Posterior vena cava (tissue), 2 donors: ENCODE measurements at regions not wholly inside any gene's neighbourhood (a gene's known extent, or its start where the extent isn't known, plus 50 kb on each side); places are given as distances from the start of the nearest gene placed in this dataset.

ENCODE experiments used
- DNase-seq: peaks from one replicate; pipeline ENCODE4 v3.0.0-alpha.2; 2020; ENCODE audit warnings: low spot score
- intact Hi-C, 2 donors: fragments of 100-400 bp; cut with DNase I; formaldehyde crosslinking; loops; one replicate each; pipeline versions ENCODE4 v1.14.1 to v1.14.2; 2022 to 2023
- donor health status: DM: yes; HTN: yes; CAD: no.
- donor health status: DM: yes; HTN: yes; CAD: no.

GRCh38 chr3:70120357-70120966, 120.9 kb downstream of the SAMMSON start:
- DNase-seq, result peak; percentile 89
- intact Hi-C loops, result no loop called here

GRCh38 chr3:70127192-70127591, 127.7 kb downstream of the SAMMSON start:
- intact Hi-C loops, result no loop called here
- DNase-seq, result no peak

- no peak for DNase-seq
- intact Hi-C loops, result no loop called here
Observed at GRCh38 chr3:70137366-70137765, 137.8 kb downstream of the SAMMSON start.

- DNase-seq, result no peak
- intact Hi-C loops, result no loop called here
Observed at GRCh38 chr3:70138606-70139005, 139.1 kb downstream of the SAMMSON start.
